GM19239 (cell line): ENCODE measurements at regions not wholly inside any gene's neighbourhood (a gene's known extent, or its start where the extent isn't known, plus 50 kb on each side); places are given as distances from the start of the nearest gene placed in this dataset.
A peak's percentile ranks its signal among the peaks of the same experiment; 100 is the strongest.
"Not testable (repeated sequence)": the region's sequence is repeated elsewhere in the genome, so short reads cannot be mapped to it uniquely, and the experiment has no call there.

Experiments
- DNase-seq: peaks from one replicate; pipeline ENCODE4 v3.0.0; 2011; ENCODE audit warnings: low spot score; ENCODE audit not compliant: insufficient read length
- FAIRE-seq: peaks from 2 replicates; lab custom pipeline; 2011; peaks lifted over from hg19 to GRCh38; lab: Jason Lieb, UNC

GRCh38 chrX:80508083-80508482 lies 87.8 kb downstream of the TENT5D start:
- FAIRE-seq, DNase-seq: not testable (repeated sequence)

GRCh38 chrX:80511969-80512760 lies 91.9 kb downstream of the TENT5D start:
- FAIRE-seq (no peak), DNase-seq (no peak)

- no peak for FAIRE-seq
These were observed 92.7 kb downstream of the TENT5D start for GRCh38 chrX:80512924-80513323.

GRCh38 chrX:80513625-80514024 lies 93.4 kb downstream of the TENT5D start:
- DNase-seq (no peak), FAIRE-seq (no peak)

More at GRCh38 chrX:80512924-80513323, 92.7 kb downstream of the TENT5D start:
- DNase-seq: no peak

- FAIRE-seq (peak; percentile 74), DNase-seq (no peak)
These were observed 116.8 kb downstream of the TENT5D start for GRCh38 chrX:80537096-80537495.

GRCh38 chrX:80550722-80551121 lies 130.5 kb downstream of the TENT5D start:
- FAIRE-seq: no peak
- DNase-seq: no peak

- no peak for DNase-seq
These were observed 135.9 kb downstream of the TENT5D start for GRCh38 chrX:80556148-80556547.

GRCh38 chrX:80572636-80573035 lies 152.4 kb downstream of the TENT5D start:
- no peak for DNase-seq
- FAIRE-seq: no peak

More at GRCh38 chrX:80556148-80556547, 135.9 kb downstream of the TENT5D start:
- FAIRE-seq: no peak

GRCh38 chrX:80573275-80573674 lies 153.0 kb downstream of the TENT5D start:
- FAIRE-seq: no peak
- no peak for DNase-seq

- peak; percentile 61 for FAIRE-seq
- not testable (repeated sequence) for DNase-seq
These were observed 154.3 kb downstream of the TENT5D start for GRCh38 chrX:80574486-80575086.

- FAIRE-seq (no peak), DNase-seq (no peak)
These were observed 156.0 kb downstream of the TENT5D start for GRCh38 chrX:80576267-80576666.

GRCh38 chrX:80576806-80577533 lies 156.7 kb downstream of the TENT5D start:
- no peak for FAIRE-seq
- DNase-seq: no peak

GRCh38 chrX:80578517-80579105 lies 158.4 kb downstream of the TENT5D start:
- DNase-seq (no peak), FAIRE-seq (peak; percentile 83)

- DNase-seq, FAIRE-seq: not testable (repeated sequence)
These were observed 170.7 kb downstream of the TENT5D start for GRCh38 chrX:80590992-80591391.

- FAIRE-seq: peak; percentile 72
- DNase-seq: no peak
These were observed 182.0 kb downstream of the TENT5D start for GRCh38 chrX:80602036-80602860.
